ENCODE measurements at regions not wholly inside any gene's neighbourhood (a gene's known extent, or its start where the extent isn't known, plus 50 kb on each side); places are given as distances from the start of the nearest gene placed in this dataset.

DNA sequence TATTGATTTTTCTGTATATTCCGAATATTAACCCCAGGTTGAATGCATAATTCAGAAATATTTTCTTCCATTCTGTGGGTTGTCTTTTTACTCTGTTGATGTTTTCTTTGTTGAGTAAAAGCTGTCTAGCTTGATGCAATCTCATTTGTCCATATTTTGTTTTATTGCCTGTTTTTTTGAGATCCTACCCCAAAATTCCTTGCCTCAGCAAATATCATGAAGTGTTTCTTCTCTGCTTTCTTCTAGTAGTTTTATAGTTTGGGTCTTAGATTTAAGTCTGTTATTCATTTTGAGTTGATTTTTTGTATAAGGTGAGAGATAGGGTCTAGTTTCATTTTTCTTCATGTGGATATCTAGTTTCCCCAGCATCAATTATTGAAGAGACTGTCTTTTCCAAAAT is 467.9 kb upstream of the GCFC2 start:
- TF ChIP-seq, protein P1, sequence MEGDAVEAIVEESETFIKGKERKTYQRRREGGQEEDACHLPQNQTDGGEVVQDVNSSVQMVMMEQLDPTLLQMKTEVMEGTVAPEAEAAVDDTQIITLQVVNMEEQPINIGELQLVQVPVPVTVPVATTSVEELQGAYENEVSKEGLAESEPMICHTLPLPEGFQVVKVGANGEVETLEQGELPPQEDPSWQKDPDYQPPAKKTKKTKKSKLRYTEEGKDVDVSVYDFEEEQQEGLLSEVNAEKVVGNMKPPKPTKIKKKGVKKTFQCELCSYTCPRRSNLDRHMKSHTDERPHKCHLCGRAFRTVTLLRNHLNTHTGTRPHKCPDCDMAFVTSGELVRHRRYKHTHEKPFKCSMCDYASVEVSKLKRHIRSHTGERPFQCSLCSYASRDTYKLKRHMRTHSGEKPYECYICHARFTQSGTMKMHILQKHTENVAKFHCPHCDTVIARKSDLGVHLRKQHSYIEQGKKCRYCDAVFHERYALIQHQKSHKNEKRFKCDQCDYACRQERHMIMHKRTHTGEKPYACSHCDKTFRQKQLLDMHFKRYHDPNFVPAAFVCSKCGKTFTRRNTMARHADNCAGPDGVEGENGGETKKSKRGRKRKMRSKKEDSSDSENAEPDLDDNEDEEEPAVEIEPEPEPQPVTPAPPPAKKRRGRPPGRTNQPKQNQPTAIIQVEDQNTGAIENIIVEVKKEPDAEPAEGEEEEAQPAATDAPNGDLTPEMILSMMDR (IDR thresholded peaks at IDR 0.05): no peak
- TF ChIP-seq POLR2A (IDR thresholded peaks at IDR 0.05): no peak
